ENCODE measurements at regions not wholly inside any gene's neighbourhood (a gene's known extent, or its start where the extent isn't known, plus 50 kb on each side); places are given as distances from the start of the nearest gene placed in this dataset.

- TF ChIP-seq CTCF (conservative IDR thresholded peaks at IDR 0.05; ENCODE audit: low read length): no peak
- no peak for TF ChIP-seq EZH2phosphoT487 (IDR thresholded peaks at IDR 0.05; ENCODE audit: borderline replicate concordance)
Observed at GRCh38 chr20:19859444-19859843, 101.4 kb downstream of the RIN2 start.

All from Loucy (cell line).